ENCODE measurements at regions not wholly inside any gene's neighbourhood (a gene's known extent, or its start where the extent isn't known, plus 50 kb on each side); places are given as distances from the start of the nearest gene placed in this dataset.

DNA sequence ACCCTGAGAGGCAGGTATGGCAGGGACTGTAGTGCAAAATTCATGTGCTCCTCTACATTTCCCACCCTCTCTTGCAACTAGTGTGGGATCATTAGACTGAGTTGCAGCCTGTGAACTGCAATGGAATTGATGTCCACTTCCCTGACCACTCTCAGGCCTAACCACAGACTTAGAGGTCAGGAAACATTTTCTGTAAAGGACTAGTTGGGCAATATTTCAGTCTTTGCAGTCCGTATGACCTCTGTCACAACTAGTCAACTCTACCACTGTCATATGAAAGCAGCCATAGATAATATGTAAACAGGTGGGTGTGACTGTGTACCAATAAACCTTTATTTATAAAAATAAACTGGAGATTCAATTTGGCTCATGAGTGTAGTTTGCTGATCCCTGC lies 134.4 kb upstream of the TOP1 start:
- TF ChIP-seq, protein P1, sequence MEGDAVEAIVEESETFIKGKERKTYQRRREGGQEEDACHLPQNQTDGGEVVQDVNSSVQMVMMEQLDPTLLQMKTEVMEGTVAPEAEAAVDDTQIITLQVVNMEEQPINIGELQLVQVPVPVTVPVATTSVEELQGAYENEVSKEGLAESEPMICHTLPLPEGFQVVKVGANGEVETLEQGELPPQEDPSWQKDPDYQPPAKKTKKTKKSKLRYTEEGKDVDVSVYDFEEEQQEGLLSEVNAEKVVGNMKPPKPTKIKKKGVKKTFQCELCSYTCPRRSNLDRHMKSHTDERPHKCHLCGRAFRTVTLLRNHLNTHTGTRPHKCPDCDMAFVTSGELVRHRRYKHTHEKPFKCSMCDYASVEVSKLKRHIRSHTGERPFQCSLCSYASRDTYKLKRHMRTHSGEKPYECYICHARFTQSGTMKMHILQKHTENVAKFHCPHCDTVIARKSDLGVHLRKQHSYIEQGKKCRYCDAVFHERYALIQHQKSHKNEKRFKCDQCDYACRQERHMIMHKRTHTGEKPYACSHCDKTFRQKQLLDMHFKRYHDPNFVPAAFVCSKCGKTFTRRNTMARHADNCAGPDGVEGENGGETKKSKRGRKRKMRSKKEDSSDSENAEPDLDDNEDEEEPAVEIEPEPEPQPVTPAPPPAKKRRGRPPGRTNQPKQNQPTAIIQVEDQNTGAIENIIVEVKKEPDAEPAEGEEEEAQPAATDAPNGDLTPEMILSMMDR (conservative IDR thresholded peaks at IDR 0.05 in 1 of 2, IDR thresholded peaks at IDR 0.05 in 1 of 2; ENCODE audit: extremely low read depth in 1 of 2, insufficient read depth in 1 of 2, low read depth in 1 of 2, low read length in 2 of 2): no peak
- TF ChIP-seq EZH2 (IDR thresholded peaks at IDR 0.05; ENCODE audit: borderline replicate concordance, low read length): no peak

All from mammary epithelial cell (primary cell).